Activated naive CD8-positive, alpha-beta T cell treated with anti-CD3 and anti-CD28 coated beads, Interleukin-2, amount 50 U/mL, for 24 hours (primary cell): ENCODE measurements at regions not wholly inside any gene's neighbourhood (a gene's known extent, or its start where the extent isn't known, plus 50 kb on each side); places are given as distances from the start of the nearest gene placed in this dataset.

Source experiments
- ATAC-seq: fragments of 150-1000 bp; cut with Tn5 transposase; one replicate; pipeline ENCODE4 v1.10.0; 2021
- DNase-seq: peaks from one replicate; pipeline ENCODE4 v3.0.0; 2021
- H3K27ac Mint-ChIP-seq: one replicate; pipeline ENCODE4 v1.8.0; 2021; ENCODE audit warnings: mild to moderate bottlenecking, mixed read lengths
- H3K27me3 Mint-ChIP-seq: one replicate; pipeline ENCODE4 v1.8.0; 2021; ENCODE audit warnings: mixed read lengths
- H3K36me3 Mint-ChIP-seq: one replicate; pipeline ENCODE4 v1.8.0; 2021; ENCODE audit warnings: low read depth, mixed read lengths
- H3K4me1 Mint-ChIP-seq: one replicate; pipeline ENCODE4 v1.8.0; 2021; ENCODE audit warnings: mixed read lengths
- H3K4me3 Mint-ChIP-seq: one replicate; pipeline ENCODE4 v1.8.0; 2021; ENCODE audit warnings: mild to moderate bottlenecking, moderate library complexity, mixed read lengths
- H3K9me3 Mint-ChIP-seq: one replicate; pipeline ENCODE4 v1.8.0; 2021; ENCODE audit warnings: mixed read lengths

DNA sequence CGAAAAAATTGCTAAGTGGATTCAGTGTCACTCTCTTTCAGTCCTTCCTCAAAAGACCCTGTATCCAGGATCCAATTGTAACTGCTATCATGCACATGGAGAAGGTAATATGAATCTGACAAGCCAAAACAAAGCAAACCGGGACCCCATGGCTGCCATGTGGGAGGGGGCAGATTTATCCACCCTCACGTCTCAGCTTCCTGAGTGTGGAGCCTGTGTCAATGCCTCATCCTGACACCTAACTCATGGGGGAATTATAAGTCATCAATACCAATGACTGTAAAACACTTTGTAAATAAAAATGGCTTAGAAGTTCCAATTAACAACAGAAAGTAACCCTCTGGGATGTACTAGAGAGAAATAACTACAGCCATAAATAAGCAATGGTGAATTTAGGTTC, 174.1 kb upstream of the MCHR2 start:
- ATAC-seq = no peak
- Mint-ChIP-seq H3K27ac (no peak overlapping the region), H3K9me3 (no peaks in the 10 kb centered on the region), H3K4me3 (no peak overlapping the region), H3K4me1 (no peaks in the 10 kb centered on the region), H3K36me3 (no peaks in the 10 kb centered on the region), H3K27me3 (peaks cover 2% of the 10 kb centered on the region)
- DNase-seq = no peak

DNA sequence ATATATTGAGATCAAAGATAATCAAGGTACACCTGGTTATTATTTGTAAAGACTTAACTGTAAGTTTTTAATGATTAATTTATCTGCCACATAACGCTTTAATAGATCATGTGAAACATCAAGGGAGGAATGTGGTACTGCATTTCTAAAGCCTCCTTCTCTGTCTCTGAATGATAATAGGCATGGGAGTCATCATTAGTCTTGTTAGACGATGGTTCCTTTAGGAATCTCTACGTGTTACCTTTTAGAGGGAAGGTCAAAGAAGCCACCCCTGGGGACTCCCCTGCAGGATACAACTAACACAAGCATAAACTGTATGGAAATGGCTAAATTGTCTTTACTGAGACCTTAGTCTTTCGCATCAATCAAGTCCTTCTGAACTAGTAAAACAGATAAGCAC, 173.6 kb upstream of the MCHR2 start:
- Mint-ChIP-seq H3K4me1 (no peaks in the 10 kb centered on the region), H3K4me3 (no peak overlapping the region), H3K36me3 (no peaks in the 10 kb centered on the region), H3K27me3 (peaks cover 2% of the 10 kb centered on the region), H3K27ac (no peak overlapping the region), H3K9me3 (no peaks in the 10 kb centered on the region)
- ATAC-seq = no peak
- no peak for DNase-seq

DNA sequence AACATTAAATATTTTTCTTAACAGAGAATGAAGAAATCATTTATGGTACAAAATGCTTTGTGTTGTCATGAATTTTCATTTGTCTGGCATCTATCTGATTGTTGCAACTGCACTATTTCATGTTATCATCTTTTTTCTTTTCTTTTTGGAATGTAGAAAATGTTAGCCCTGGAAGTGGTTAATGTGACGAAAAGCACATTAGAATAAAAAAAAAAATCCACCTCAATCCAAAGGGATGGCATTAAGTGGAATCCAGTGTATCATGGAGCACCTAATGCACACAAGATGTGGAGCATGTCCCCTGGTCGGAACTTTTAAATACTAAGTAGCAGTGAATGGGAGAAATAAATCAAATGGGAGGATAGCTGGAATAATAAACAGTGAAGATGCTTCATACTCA, 172.9 kb upstream of the MCHR2 start:
- no peak for ATAC-seq
- no peaks in the 10 kb centered on the region for H3K4me1 Mint-ChIP-seq
- no peaks in the 10 kb centered on the region for H3K36me3 Mint-ChIP-seq
- no peak overlapping the region for H3K4me3 Mint-ChIP-seq
- H3K27me3 Mint-ChIP-seq = no peaks in the 10 kb centered on the region
- no peak for DNase-seq
- H3K27ac Mint-ChIP-seq = no peak overlapping the region
- H3K9me3 Mint-ChIP-seq = no peaks in the 10 kb centered on the region

DNA sequence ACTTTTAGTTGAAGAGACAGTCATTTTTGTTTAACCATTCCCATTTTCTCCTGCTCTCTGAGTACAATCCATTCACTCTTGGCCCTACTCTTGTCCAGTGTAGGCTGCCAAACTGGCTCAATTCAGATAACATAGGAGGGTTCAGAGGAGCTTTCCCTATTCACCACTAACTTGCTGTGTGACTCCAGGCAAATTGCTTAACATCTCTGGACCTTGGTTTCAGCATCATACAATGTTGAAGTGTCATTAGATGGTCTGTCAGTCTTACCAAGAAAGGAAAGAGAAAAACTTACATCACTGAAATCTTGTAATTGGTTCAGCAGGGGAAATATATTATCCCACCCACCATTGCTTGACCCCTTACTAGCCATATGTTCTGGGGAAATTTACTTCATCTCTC, 171.4 kb upstream of the MCHR2 start:
- no peaks in the 10 kb centered on the region for H3K4me1 Mint-ChIP-seq
- no peaks in the 10 kb centered on the region for H3K36me3 Mint-ChIP-seq
- ATAC-seq = no peak
- H3K9me3 Mint-ChIP-seq = no peaks in the 10 kb centered on the region
- H3K27ac Mint-ChIP-seq = no peak overlapping the region
- DNase-seq = no peak
- H3K27me3 Mint-ChIP-seq = no peaks in the 10 kb centered on the region
- H3K4me3 Mint-ChIP-seq = no peak overlapping the region

DNA sequence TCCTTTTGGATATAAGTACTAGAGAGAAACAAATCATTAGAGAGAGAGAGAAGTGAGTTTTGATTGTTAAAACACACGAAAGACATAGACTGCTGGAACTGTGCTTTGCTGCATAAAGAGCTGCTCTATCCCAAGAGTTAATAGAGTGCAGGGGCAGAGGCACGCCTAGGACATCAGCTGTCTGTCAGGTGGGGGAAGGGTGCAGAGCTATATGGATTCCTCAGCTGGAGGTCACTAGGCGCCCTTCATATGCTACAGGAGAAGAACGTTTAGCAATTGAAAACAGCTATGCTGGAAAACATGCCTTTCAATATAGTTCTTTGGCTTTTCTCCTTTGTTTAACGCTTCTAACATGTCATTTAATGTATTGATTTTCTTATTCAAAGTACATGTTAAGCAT, 169.0 kb upstream of the MCHR2 start:
- Mint-ChIP-seq H3K4me1 (no peaks in the 10 kb centered on the region), H3K4me3 (no peak overlapping the region), H3K9me3 (no peaks in the 10 kb centered on the region), H3K27ac (no peak overlapping the region), H3K36me3 (no peaks in the 10 kb centered on the region), H3K27me3 (no peaks in the 10 kb centered on the region)
- ATAC-seq (no peak), DNase-seq (no peak)

DNA sequence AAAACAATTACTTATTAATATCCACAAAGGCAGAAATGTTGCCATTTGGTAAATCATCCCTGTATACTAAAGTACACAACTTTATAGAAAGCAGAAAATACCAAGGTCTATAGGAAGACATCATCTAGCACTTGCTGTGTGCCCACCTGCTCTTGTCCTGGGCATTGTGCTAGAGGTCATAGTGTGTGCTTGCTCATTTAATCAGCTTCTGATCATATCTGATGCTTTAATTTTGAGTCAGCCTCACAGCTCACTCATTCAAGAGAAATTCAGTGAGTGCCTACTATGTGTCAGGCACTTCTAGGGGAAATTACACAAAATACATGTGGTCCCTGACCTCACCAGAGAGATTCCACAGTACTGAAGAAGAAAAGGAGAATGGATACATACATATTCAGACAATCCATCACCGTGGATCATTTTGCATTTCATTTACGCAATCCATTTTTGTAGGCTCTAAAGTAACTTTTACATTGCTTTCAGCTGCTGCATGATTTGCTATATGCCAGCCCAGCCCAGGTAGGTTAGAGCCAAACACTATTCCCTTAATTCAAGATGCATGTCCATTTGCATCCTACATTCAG, 167.9 kb upstream of the MCHR2 start:
- Mint-ChIP-seq H3K9me3 (no peaks in the 10 kb centered on the region), H3K27me3 (no peaks in the 10 kb centered on the region), H3K27ac (no peak overlapping the region), H3K4me1 (no peaks in the 10 kb centered on the region), H3K36me3 (no peaks in the 10 kb centered on the region), H3K4me3 (no peak overlapping the region)
- DNase-seq = no peak
- ATAC-seq = no peak

DNA sequence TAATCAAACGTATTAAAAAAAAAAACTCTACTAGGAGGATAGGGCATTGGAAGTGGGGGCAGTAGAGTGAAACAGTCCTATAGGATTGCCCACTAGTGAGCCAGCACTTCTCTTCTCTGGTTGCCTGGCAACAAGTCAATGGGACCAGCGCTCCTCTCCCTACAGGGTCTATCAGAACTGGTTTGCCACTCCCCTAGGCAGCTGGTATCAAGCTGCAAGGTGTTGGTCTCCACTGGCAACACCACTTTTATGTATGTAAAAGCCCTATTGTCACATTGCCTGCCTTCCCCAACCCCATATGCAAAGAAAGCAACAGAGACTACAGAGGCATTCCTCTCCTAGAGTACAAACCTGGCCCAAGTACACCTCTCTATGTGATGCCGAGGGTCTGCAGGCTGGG, 166.9 kb upstream of the MCHR2 start:
- ATAC-seq (no peak), DNase-seq (no peak)
- Mint-ChIP-seq H3K27ac (no peak overlapping the region), H3K9me3 (no peaks in the 10 kb centered on the region), H3K4me3 (no peak overlapping the region), H3K27me3 (no peaks in the 10 kb centered on the region), H3K36me3 (no peaks in the 10 kb centered on the region), H3K4me1 (no peaks in the 10 kb centered on the region)

DNA sequence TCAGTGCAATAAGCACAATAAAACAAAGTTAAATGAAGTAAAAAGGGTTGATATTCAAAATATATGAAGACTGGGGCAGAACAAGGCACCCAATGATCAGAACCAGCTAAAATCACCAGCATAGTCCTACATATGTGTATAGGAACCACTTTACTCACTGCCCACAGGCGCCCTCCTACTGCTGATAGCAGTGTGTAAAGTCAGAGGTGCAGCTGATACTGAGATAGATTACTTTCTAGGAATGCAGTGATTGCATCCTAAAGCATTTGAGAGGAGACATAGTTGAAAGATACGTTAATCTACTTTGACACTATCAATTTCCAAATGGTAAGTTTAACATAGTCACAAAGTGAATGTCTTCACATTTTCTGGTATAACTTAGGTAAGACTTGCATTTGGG, 161.1 kb upstream of the MCHR2 start:
- DNase-seq (no peak), ATAC-seq (no peak)
- no peak overlapping the region for H3K4me3 Mint-ChIP-seq

DNA sequence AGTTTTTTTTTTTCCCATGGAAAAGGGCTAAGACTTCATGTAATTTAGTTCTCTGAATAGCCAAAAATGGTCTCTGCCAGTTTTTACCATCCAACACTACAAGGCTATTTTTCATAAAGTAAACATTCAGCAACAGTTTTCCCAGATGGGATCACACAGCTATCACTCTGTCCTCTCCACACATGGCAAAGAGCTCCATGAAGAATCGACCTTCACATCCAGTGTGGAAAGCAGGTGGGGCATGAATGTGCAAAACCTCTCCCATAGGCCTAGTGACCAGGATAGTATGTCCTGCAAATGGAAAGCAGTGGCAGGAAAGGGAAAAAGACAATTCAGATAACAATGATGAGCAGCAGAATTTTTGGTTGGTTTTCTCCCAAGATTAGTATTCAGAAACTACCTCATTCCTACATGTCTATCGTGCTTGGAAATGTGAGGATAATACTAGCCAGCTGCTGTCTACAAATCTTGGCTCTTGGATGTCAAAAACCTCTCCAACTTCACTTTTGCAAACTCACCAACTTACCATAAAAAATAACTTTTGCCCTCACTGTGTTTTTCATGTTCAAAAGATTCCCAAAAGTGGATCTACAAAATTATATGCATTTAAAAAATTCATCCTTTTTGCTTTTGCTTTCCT, 159.7 kb upstream of the MCHR2 start:
- H3K4me3 Mint-ChIP-seq = no peak overlapping the region
- DNase-seq = no peak
- no peak for ATAC-seq
- H3K27ac Mint-ChIP-seq = no peak overlapping the region
- H3K9me3 Mint-ChIP-seq = no peaks in the 10 kb centered on the region
- H3K27me3 Mint-ChIP-seq = no peaks in the 10 kb centered on the region
- no peaks in the 10 kb centered on the region for H3K36me3 Mint-ChIP-seq
- no peaks in the 10 kb centered on the region for H3K4me1 Mint-ChIP-seq

More for the DNA sequence above, 161.1 kb upstream of the MCHR2 start:
- no peaks in the 10 kb centered on the region for H3K9me3 Mint-ChIP-seq
- no peaks in the 10 kb centered on the region for H3K27me3 Mint-ChIP-seq
- no peak overlapping the region for H3K27ac Mint-ChIP-seq
- H3K4me1 Mint-ChIP-seq = no peaks in the 10 kb centered on the region
- no peaks in the 10 kb centered on the region for H3K36me3 Mint-ChIP-seq

DNA sequence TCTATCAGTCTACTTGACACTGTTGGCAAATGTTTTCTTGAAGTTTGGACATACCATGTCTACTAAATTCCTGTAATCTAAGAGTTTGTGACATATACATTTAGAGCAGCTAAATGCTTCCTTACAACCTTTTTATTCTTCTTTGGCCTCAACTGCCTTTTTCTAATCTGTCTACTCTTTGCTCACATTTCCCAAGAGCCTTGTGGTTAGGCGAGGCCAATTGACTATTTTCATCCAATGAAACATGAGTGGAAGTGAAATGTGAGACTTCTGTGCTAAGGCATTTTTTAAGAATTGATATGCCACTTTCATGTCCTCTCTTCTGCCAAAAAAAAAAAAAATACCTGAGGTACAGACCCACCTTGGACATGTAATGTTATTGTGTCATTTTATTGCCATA, 158.2 kb upstream of the MCHR2 start:
- no peak for ATAC-seq
- no peak for DNase-seq
- H3K36me3 Mint-ChIP-seq = no peaks in the 10 kb centered on the region
- no peaks in the 10 kb centered on the region for H3K27me3 Mint-ChIP-seq
- no peaks in the 10 kb centered on the region for H3K9me3 Mint-ChIP-seq
- H3K4me3 Mint-ChIP-seq = no peak overlapping the region
- no peak overlapping the region for H3K27ac Mint-ChIP-seq
- no peaks in the 10 kb centered on the region for H3K4me1 Mint-ChIP-seq

DNA sequence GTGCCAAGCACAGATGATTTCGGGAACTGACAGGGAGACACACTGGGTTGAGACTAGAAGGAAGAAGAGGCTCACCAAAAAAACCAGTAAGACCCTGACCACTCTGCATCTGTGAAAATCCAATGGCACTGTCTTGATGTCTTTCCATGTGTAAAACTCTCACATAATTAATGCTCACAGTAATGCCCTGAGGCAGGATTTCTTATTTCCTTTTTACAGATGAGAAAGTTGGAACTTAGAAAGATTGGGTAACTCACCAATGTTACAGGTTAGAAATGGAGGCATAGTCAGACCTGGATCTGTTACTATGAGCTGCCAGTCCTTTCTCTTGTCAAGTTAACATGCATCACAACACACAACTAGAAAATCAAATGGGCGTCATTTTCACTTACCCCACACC, 151.0 kb upstream of the MCHR2 start:
- Mint-ChIP-seq H3K4me3 (no peak overlapping the region), H3K27ac (no peak overlapping the region), H3K4me1 (no peaks in the 10 kb centered on the region), H3K27me3 (peaks cover 2% of the 10 kb centered on the region), H3K9me3 (no peaks in the 10 kb centered on the region), H3K36me3 (no peaks in the 10 kb centered on the region)
- ATAC-seq (no peak), DNase-seq (no peak)

DNA sequence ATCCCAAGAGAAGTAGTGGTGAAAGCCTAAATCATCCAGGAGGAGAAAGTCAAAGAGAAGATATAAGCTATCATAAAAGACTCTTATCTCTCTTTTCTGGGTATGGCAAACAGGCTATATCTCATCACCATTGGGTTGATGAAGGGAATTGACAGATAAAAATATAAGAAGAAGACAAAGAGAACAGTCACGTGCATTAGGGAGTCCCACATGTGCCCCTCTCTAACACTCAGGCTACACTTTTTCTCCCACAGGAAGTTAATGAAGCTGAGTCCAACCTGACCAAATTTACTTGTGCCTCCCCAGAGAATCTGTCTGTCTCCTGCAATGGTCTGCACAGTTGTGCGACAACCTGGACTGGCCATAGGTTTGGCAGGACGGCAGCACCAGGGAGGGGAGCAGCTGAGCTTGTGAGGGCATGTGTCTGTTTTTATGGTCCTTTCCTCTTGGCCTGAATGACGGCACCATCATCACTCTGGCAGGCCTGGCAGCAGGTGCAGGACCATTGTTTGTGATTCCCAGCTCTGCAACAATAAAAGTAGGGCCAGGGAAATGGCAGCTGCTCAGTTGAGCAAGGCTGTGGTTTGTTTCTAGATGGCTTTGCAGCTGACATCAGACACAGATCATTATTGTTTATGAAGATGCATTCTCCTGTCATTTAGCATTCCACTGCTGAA, 144.5 kb upstream of the MCHR2 start:
- Mint-ChIP-seq H3K36me3 (no peaks in the 10 kb centered on the region), H3K4me3 (no peak overlapping the region), H3K4me1 (no peaks in the 10 kb centered on the region), H3K27me3 (no peaks in the 10 kb centered on the region), H3K27ac (no peak overlapping the region), H3K9me3 (no peaks in the 10 kb centered on the region)
- DNase-seq = no peak
- ATAC-seq = no peak

DNA sequence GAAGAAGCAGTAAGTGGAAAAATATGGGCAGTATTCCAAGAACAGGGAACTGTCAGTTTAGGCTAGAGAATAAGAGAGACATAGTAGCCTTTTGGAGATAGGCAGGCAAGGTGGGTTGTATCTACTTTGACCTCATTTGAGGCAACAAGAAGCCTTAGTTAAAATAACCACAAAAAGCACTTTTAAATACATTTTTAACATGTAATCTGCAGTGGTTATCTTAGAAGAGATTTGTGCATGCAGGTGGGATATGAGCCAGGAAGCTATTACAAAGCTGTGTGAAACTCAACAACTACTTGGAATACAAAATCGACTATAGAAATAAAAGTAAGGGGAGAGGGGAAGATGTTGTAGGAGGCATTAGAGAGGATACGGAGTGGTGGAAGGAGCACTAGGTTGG, 143.7 kb upstream of the MCHR2 start:
- Mint-ChIP-seq H3K27ac (no peak overlapping the region), H3K4me1 (no peaks in the 10 kb centered on the region), H3K4me3 (no peak overlapping the region), H3K27me3 (no peaks in the 10 kb centered on the region), H3K36me3 (no peaks in the 10 kb centered on the region), H3K9me3 (no peaks in the 10 kb centered on the region)
- no peak for ATAC-seq
- DNase-seq = no peak

DNA sequence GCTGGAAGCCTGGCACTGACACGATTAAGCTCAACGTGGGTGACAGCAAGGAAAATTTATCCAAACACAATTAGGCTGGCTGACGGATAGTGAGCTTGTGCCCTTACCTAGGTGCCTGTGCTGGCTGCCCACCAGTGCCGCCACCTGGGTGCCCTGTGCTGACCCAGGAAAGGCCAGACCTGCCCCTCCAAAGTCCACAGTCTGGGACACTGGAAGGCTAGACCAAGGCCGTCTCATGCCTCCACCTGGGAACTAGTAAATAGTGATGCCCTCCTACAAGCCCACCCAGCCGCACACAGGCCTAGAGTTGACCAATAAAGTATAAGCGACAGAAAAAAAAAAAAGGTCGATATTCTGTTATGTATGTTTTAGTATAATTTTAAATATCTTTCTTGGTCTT, 142.6 kb upstream of the MCHR2 start:
- no peak for ATAC-seq
- no peaks in the 10 kb centered on the region for H3K27me3 Mint-ChIP-seq
- DNase-seq = no peak
- peaks cover under 1% of the 10 kb centered on the region for H3K9me3 Mint-ChIP-seq
- no peak overlapping the region for H3K4me3 Mint-ChIP-seq
- H3K27ac Mint-ChIP-seq = no peak overlapping the region
- no peaks in the 10 kb centered on the region for H3K4me1 Mint-ChIP-seq
- H3K36me3 Mint-ChIP-seq = no peaks in the 10 kb centered on the region

DNA sequence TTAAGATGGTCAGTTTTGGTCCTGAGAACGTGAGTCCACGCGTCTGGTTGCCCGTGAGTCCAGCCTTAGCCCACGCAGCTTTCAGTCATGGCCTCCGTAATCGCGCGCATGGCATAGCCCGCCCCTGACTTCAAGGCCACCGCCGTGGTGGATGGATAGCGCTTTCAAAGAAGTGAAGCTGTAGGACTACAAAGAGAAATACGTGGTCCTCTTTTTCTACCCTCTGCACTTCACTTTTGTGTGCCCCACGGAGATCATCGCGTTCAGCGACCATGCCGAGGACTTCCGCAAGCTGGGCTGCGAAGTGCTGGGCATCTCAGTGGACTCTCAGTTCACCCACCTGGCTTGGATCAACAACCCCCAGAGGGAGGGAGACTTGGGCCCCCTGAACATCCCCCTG, 142.0 kb upstream of the MCHR2 start:
- H3K9me3 Mint-ChIP-seq = peaks cover 7% of the 10 kb centered on the region
- DNase-seq = no peak
- no peaks in the 10 kb centered on the region for H3K4me1 Mint-ChIP-seq
- H3K36me3 Mint-ChIP-seq = no peaks in the 10 kb centered on the region
- no peaks in the 10 kb centered on the region for H3K27me3 Mint-ChIP-seq
- ATAC-seq = no peak
- no peak overlapping the region for H3K27ac Mint-ChIP-seq
- no peak overlapping the region for H3K4me3 Mint-ChIP-seq
